Mammary epithelial cell (primary cell): ENCODE measurements at regions not wholly inside any gene's neighbourhood (a gene's known extent, or its start where the extent isn't known, plus 50 kb on each side); places are given as distances from the start of the nearest gene placed in this dataset.

Experiments used
- CTCF ChIP-seq, 2 donors: IDR thresholded peaks in 1 of 2; conservative IDR thresholded peaks in 1 of 2; 2 replicates each; pipeline ENCODE4 v1.5.1; 2011 to 2012; ENCODE audit warnings: inconsistent platforms in 2 of 2, low read length in 2 of 2, mild to moderate bottlenecking in 2 of 2, control low read depth in 1 of 2, low read depth in 1 of 2; ENCODE audit not compliant: insufficient read depth in 1 of 2; ENCODE audit errors: extremely low read depth in 1 of 2
- EZH2 ChIP-seq: IDR thresholded peaks from 2 replicates; pipeline ENCODE4 v1.6.1; 2012; ENCODE audit warnings: low read length, inconsistent platforms, borderline replicate concordance

- TF ChIP-seq CTCF (conservative IDR thresholded peaks at IDR 0.05 in 1 of 2, IDR thresholded peaks at IDR 0.05 in 1 of 2; ENCODE audit: extremely low read depth in 1 of 2, insufficient read depth in 1 of 2, low read depth in 1 of 2, low read length in 2 of 2) (no peak), EZH2 (no peak)
Measured at GRCh38 chr11:123265951-123266350, 70.9 kb upstream of the CLMP start.
